GM21447 (cell line): ENCODE measurements at regions not wholly inside any gene's neighbourhood (a gene's known extent, or its start where the extent isn't known, plus 50 kb on each side); places are given as distances from the start of the nearest gene placed in this dataset.
"Not testable (repeated sequence)": the region's sequence is repeated elsewhere in the genome, so short reads cannot be mapped to it uniquely, and the experiment has no call there.

Source experiments
- ATAC-seq: cut with Tn5 transposase; IDR thresholded peaks from one replicate; pipeline ENCODE4 v1.9.1; 2021; ENCODE audit not compliant: unreplicated experiment

GRCh38 chr16:49003022-49003421, 278.6 kb downstream of the CBLN1 start:
- no peak for ATAC-seq

DNA sequence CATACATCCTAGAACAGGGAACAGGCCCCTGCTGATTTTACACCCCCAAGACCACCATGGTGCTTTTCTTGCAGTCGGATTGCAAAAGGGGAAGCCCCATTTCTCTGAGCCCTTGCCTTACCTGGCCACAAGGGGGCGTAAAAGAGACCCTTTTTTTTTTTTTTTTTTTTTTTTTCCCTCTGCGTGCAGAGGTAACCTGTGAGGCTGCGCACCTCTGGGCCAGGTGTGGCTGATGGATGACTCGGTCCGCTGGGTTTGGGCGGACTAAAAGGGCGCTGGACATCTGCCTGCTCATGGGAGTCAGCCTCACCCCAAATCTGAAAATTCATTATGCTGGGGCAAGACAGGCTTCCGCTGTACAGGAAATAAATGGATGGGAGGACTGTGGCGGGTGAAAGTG, 281.0 kb downstream of the CBLN1 start:
- ATAC-seq, result no peak

- no peak for ATAC-seq
Measured at GRCh38 chr16:48999508-48999907, 282.1 kb downstream of the CBLN1 start.

DNA sequence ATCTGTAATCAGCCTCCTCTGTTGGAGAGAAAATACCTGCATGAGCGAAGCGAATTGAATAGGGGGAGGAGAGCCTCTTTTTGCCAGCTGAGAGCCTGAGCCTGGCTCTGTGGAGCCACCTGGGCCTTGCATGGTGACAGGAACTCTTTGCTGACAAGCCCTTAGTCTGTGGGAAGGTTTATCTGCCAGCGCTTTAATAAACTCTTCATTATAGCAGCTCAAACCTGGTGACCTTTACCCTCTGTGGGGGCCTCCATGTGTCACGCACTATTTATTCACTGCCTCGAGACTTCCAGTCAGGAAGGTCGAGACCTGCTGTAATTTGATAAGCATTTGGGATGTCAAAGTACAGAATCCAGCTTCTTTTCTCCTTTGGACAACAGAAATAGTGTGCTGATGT, 282.6 kb downstream of the CBLN1 start:
- ATAC-seq, result no peak

DNA sequence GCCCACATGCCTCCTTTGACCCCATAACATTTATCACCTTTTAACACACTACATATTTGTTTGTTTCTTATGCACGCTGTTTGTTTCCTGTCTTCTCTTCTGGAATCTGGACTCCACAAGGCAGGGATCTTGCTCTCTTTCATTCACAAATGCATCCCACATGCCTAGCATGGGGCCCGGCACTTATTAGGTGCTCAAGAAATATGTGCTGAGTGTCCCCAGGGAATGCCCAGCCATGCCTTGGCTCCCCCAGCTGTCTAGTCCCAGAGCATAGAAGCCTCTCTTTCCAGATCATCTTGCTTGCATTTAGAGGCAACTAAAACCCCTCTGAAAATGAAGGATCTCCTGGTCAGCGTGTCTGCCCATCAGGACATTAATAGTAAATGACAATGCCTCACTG, 283.7 kb downstream of the CBLN1 start:
- ATAC-seq, result no peak

DNA sequence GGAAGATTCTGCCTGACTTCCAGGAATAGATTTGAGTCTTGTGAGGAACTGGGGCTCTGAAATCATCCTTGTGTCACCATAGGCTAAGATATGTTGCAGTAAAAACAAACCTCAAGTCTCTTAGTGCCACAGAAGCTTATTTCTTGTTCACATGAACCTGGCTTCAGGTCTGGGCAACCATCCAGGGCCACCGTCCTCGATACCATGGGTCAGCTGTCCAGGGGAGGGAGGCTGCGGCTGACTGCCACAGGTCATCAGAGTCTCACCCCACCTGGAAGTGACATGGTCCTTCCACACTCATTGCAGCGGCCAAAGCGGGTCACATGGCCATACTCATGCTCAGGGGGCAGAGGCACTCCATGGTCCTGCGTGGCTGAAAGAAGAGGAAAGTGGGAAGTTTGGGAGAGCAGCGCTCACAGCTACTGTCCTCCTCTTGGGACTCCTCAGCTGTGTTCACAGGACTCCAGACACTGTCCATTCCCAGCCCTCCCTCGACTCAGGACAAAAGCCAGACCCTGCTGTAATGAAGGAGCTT, 284.5 kb downstream of the CBLN1 start:
- ATAC-seq, result no peak

DNA sequence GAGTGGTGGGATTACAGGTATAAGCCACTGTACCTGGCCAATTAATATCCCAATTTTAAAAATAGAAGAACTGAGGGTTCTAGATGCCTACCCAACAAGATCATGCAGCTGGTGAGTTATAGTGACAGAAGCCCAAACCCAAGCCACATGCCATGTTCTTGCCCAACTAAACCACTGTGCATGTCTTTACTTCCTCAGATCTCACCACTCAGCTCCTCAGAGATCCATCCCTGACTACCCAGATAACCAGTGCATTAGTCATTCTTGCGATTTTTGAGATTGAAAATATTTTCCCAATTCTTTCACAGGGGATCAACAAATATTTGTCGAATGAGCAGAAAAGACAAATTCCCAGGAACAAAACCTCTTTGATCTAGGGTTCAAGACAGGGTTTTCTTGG, 303.1 kb downstream of the CBLN1 start:
- ATAC-seq, result no peak

DNA sequence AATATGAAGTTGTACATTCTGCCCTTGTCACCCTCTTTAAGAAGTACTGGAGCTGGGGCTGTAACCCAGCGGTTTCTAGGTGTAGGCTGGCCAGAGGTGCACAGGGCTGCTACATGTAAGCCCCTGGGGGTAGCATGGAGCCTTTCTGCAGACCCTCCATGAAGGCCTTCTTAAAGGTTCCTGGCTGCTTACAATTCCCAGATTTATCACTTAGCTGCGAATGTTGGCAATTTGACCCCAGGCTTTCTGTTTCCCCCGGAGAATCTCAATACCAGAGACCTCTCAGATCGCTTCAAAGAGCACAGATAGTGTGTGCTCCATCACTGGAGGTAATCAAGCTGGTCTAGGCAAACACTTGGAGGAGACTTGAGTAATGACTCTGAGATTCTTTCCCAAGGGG, 309.4 kb downstream of the CBLN1 start:
- no peak for ATAC-seq

DNA sequence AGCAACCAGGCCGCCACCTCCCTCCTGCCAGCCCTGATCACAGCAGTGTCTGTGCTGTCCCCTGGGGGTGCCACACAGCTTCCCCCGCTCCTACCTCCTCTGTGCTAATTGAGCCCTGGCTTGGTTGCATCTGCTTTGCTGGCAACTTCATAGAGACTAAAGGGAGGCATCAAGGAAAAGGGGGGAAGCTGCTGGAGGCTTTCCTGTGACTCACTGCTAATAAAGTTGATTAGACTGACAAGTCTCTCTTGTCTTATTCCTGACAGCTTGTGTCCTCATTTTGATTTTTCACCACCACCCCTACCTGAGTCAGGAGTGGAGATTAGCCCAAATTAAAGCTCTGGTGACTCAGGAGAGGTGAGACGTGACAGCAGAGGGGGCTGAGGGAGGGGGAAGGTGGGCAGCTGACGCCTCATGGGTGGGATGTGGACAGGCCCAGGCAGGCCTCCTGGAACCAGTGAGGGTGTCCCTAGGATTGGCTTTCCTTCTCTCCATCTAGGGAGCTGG, 310.0 kb downstream of the CBLN1 start:
- no peak for ATAC-seq

DNA sequence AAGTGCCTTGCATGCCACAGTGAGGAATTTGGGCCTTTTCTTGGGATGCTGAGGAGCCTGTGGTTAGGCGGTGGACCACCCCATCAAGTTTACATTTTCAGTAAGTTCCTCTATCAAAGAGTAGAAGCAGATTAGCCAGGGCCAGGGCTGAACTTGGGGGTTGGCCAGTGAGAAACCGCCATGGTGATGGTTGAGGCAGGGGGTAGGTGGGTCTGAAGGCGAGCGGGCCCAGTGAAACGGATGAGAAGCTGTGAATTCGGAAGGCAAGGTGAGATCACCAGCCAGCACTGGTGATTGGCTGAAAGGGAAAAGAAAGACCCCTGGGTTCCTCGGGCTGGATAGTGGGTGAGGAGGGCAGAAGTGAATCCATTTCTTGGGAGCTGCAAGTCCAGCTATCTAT, 311.4 kb downstream of the CBLN1 start:
- ATAC-seq, result no peak

GRCh38 chr16:48969611-48970010, 312.0 kb downstream of the CBLN1 start:
- no peak for ATAC-seq

GRCh38 chr16:48965386-48965785, 316.3 kb downstream of the CBLN1 start:
- no peak for ATAC-seq

- ATAC-seq, result no peak
Measured at GRCh38 chr16:48963901-48964615, 317.6 kb downstream of the CBLN1 start.

DNA sequence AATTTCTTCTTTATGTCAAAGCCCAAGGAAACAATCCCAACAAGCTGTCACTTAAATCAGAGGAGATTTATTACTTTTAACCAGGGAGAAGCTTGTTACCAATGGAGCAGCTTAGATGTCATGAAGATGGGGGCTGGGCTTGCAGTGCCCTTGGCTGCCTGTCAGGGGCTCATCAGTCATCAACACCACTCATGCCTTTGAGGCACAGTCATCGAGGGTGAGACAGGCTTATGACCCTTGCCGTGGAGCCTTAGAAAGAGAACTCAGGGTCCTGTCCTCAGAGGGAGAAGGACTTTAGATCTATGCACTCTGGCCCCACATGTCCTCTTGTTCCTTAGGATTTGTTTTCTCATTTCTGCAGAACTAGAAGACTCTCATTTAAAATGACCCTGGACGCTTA, 318.3 kb downstream of the CBLN1 start:
- no peak for ATAC-seq

GRCh38 chr16:48961546-48961945, 320.1 kb downstream of the CBLN1 start:
- no peak for ATAC-seq

DNA sequence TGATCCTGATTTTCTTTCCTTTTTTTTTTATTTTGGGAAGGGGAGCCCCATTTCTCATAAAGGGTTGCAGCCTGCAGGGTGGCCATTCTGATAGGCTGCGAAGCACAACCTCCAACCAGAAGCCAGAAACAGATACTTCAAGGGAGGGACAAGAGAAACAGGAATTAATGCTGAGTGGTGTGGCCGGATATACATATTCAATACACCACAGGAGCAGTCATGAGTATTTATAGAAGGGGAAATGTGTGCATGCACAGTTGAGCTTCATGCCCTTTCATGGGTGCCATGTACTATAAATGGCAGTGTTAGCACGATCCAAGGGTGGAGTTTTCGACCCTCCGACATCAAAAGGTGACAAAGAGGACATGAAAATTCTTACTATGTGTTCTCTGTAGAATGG, 320.8 kb downstream of the CBLN1 start:
- ATAC-seq, result no peak

GRCh38 chr16:48959747-48960146, 321.9 kb downstream of the CBLN1 start:
- ATAC-seq, result no peak

DNA sequence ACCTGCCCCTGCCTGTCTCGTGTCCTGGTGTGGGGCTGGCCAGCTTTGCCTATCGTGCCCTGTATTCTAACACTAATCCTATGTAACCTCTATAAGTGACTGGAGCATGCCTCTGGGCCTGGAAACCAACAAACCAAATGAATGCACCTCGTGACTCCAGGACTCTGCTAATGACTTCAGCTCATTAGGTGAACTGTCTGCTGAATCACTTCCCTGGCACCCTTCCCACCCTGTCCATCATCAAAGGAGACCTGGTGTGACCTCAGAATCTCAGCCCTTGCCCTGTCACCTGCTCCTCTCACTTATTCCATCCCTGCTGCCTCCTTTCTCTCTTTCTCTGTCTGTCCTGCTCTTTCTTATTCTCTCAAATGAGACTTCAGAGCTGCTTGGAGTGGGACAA, 322.4 kb downstream of the CBLN1 start:
- no peak for ATAC-seq

DNA sequence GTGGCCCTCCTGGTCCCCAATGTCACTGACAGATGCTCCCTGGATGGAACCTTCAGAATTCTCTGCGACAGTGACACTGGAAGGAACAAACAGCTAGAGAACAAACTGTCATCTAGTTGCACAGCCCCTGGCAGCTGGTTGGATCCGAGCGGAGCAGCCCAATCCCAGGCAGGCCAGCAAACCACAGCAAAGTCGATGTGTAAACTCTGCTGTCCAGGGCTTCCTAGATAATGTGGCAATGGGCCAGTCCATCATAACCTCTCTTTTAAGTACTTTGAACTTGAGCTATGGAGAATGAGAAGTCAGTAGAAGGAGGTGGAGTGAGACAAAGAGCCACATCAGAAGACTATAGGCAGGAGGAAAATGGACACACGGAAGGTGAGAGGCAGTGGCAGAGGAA, 323.0 kb downstream of the CBLN1 start:
- ATAC-seq, result no peak

GRCh38 chr16:48956620-48957019, 325.0 kb downstream of the CBLN1 start:
- no peak for ATAC-seq

- ATAC-seq, result no peak
Measured at GRCh38 chr16:48955837-48956236, 325.8 kb downstream of the CBLN1 start.

GRCh38 chr16:48951621-48952125, 330.0 kb downstream of the CBLN1 start:
- ATAC-seq, result not testable (repeated sequence)

GRCh38 chr16:48950184-48950583, 331.5 kb downstream of the CBLN1 start:
- no peak for ATAC-seq
